ENCODE measurements at regions not wholly inside any gene's neighbourhood (a gene's known extent, or its start where the extent isn't known, plus 50 kb on each side); places are given as distances from the start of the nearest gene placed in this dataset.

DNA sequence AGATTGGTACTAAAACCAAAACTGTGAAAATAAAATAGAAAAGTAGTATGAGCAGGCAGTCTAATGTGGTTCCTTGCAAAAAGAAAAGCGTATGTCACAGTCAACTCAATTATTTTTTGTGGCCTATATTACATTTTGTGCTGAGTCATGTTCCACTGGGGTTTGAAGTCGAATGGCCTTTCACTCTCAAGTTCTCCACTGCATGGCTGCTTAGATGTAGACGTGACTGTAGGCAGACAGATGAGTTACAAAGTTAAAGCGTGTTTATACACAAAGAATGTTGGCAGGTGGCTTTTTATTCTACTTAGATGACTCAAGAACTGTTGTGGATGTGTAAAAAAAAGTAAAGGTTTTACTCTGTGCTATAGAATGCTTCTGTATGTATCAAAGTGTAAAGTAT, 133.9 kb downstream of the SLITRK6 start:
- Histone ChIP-seq H3K9me3 (ENCODE audit: control insufficient read depth, insufficient read depth, low read length) (no peaks in the 10 kb centered on the region), H3K4me3 (ENCODE audit: low read length) (no peak overlapping the region), H3K36me3 (ENCODE audit: control insufficient read depth, insufficient read depth, low read length) (no peaks in the 10 kb centered on the region), H3K4me1 (ENCODE audit: control insufficient read depth, insufficient read depth, low read length) (no peaks in the 10 kb centered on the region), H3K27ac (ENCODE audit: low read length) (no peak overlapping the region), H3K27me3 (ENCODE audit: control insufficient read depth, insufficient read depth, low read length) (no peaks in the 10 kb centered on the region)
- WGBS (ENCODE audit: insufficient coverage, insufficient read length) = no CpG with 5 or more reads among the region's 4 CpGs
- no peak for DNase-seq (ENCODE audit: low read depth, low spot score)

DNA sequence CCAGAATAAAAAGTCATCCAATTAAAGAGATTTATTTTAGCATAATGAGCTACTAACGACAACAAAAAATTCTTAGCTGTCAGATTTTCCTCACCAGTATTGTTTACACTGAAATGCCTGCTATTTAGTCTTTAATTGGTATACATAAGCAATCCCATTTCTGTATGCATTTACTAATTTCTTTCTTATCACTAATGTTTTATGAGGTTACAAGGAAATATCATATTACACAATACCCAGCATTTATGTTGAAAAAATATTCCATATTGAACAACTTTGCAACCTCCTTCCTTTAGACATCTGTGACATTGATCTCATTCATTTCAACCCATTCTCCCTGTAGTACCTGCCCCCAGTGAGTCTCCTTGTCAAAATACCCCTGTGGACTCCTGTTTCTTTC, 135.4 kb downstream of the SLITRK6 start:
- Histone ChIP-seq H3K27ac (ENCODE audit: low read length) (no peak overlapping the region), H3K4me3 (ENCODE audit: low read length) (no peak overlapping the region), H3K9me3 (ENCODE audit: control insufficient read depth, insufficient read depth, low read length) (no peaks in the 10 kb centered on the region), H3K27me3 (ENCODE audit: control insufficient read depth, insufficient read depth, low read length) (no peaks in the 10 kb centered on the region), H3K36me3 (ENCODE audit: control insufficient read depth, insufficient read depth, low read length) (no peaks in the 10 kb centered on the region), H3K4me1 (ENCODE audit: control insufficient read depth, insufficient read depth, low read length) (no peaks in the 10 kb centered on the region)
- WGBS (ENCODE audit: insufficient coverage, insufficient read length) = no CpG with 5 or more reads among the region's 1 CpG
- DNase-seq (ENCODE audit: low read depth, low spot score) = no peak

DNA sequence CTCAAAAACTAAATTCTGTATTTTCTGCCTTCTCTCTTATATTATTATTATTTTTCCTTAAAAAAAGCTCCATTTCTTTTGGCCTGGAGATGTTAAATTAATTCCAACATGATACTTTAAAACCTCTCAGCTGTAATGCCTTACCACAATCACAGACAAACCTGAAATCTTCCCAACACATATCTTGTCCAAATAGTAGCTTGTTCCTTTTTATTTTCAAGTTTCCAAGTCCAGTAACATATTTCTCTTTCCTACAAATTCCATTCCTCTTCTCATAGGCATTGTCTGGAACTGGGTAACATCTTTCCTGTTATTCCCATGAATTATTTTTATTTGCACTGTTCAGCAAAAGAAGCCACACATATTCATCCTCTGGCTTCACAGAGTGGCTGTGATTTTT, 137.0 kb downstream of the SLITRK6 start:
- Histone ChIP-seq H3K27ac (ENCODE audit: low read length) (no peak overlapping the region), H3K27me3 (ENCODE audit: control insufficient read depth, insufficient read depth, low read length) (no peaks in the 10 kb centered on the region), H3K36me3 (ENCODE audit: control insufficient read depth, insufficient read depth, low read length) (no peaks in the 10 kb centered on the region), H3K4me1 (ENCODE audit: control insufficient read depth, insufficient read depth, low read length) (no peaks in the 10 kb centered on the region), H3K4me3 (ENCODE audit: low read length) (no peak overlapping the region), H3K9me3 (ENCODE audit: control insufficient read depth, insufficient read depth, low read length) (no peaks in the 10 kb centered on the region)
- DNase-seq (ENCODE audit: low read depth, low spot score) = no peak

DNA sequence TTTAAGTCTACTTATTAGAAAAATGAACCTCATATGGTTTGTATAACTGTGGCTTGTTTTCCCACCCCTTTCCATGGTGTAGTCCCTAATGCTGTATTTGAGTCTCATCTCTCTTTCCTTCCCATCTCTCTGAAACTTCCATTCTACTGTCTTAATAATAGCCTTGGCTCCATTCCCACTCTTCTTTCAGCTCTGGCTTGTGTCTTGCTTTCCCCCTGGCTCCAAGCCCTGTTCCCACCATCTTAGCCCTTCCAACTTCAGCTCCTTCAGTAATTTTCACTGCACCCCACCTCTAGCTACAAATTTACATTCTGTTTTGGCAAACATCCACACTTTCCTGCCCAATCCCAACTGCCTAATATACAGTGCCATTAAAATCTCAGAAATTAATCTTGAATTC, 137.5 kb downstream of the SLITRK6 start:
- Histone ChIP-seq H3K9me3 (ENCODE audit: control insufficient read depth, insufficient read depth, low read length) (no peaks in the 10 kb centered on the region), H3K4me3 (ENCODE audit: low read length) (no peak overlapping the region), H3K27ac (ENCODE audit: low read length) (no peak overlapping the region), H3K36me3 (ENCODE audit: control insufficient read depth, insufficient read depth, low read length) (no peaks in the 10 kb centered on the region), H3K4me1 (ENCODE audit: control insufficient read depth, insufficient read depth, low read length) (no peaks in the 10 kb centered on the region), H3K27me3 (ENCODE audit: control insufficient read depth, insufficient read depth, low read length) (no peaks in the 10 kb centered on the region)
- DNase-seq (ENCODE audit: low read depth, low spot score) = no peak

DNA sequence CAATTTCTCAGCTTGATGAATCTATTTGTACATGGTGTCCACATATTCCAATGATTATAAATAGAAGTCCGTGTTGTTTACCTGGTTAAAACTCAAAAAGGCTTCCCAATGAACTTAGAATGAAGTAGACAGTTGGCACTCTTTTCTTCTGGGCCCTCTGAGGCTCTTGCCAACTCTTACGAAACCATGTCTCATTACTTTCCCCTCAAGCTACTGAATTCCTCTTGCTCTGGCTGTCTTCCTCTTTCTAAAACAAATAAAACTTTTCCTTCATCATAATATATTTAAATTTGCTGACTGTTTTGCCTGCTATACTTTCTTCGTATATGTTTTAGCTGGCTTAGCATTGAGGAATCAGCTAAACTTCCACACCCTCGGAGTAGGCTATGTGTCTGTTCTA, 139.7 kb downstream of the SLITRK6 start:
- H3K27ac ChIP-seq (ENCODE audit: low read length) = no peak overlapping the region
- H3K9me3 ChIP-seq (ENCODE audit: control insufficient read depth, insufficient read depth, low read length) = no peaks in the 10 kb centered on the region
- no peaks in the 10 kb centered on the region for H3K36me3 ChIP-seq (ENCODE audit: control insufficient read depth, insufficient read depth, low read length)
- H3K4me3 ChIP-seq (ENCODE audit: low read length) = no peak overlapping the region
- no CpG with 5 or more reads among the region's 4 CpGs for WGBS (ENCODE audit: insufficient coverage, insufficient read length)
- no peak for DNase-seq (ENCODE audit: low read depth, low spot score)
- H3K4me1 ChIP-seq (ENCODE audit: control insufficient read depth, insufficient read depth, low read length) = no peaks in the 10 kb centered on the region
- H3K27me3 ChIP-seq (ENCODE audit: control insufficient read depth, insufficient read depth, low read length) = no peaks in the 10 kb centered on the region

DNA sequence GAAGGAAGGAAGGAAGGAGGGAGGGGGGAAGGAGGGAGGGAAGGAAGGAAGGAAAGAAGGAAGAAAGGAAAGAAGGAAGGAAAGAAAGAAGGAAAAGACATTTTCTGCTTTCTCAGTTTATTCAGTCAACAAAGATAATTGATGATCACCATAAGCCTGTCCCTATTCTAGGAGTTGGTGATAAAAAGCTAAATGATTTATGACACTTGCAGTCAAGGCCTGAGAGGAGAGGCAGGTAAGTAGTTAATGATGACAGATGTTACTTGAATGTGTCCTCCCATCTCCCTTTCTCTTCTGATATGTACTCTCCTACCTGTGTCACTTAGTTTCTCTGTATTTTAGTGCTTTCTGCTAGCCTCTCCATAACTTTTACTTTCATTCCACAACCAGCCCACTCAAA, 141.3 kb downstream of the SLITRK6 start:
- Histone ChIP-seq H3K4me3 (ENCODE audit: low read length) (no peak overlapping the region), H3K4me1 (ENCODE audit: control insufficient read depth, insufficient read depth, low read length) (no peaks in the 10 kb centered on the region), H3K27me3 (ENCODE audit: control insufficient read depth, insufficient read depth, low read length) (no peaks in the 10 kb centered on the region), H3K36me3 (ENCODE audit: control insufficient read depth, insufficient read depth, low read length) (no peaks in the 10 kb centered on the region), H3K27ac (ENCODE audit: low read length) (no peak overlapping the region), H3K9me3 (ENCODE audit: control insufficient read depth, insufficient read depth, low read length) (no peaks in the 10 kb centered on the region)
- DNase-seq (ENCODE audit: low read depth, low spot score) = no peak

DNA sequence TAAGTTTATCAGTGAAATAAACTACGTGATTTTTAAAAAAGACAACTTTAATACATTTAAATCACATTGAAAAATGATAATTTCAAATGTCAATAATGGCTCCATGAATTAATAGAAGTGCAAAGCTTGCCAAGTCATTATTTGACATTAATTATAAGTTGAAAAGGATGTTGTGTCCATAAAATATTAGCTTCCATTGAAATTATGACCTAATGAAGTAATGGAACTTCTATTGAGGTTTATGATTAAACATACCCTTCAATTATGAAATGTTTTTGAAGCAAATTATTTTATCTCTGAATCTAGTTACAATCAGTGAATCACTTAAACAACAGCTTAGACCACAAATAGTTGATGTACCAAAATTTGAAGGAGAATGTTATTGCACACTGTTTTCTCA, 144.2 kb downstream of the SLITRK6 start:
- no peak overlapping the region for H3K4me3 ChIP-seq (ENCODE audit: low read length)
- H3K4me1 ChIP-seq (ENCODE audit: control insufficient read depth, insufficient read depth, low read length) = no peaks in the 10 kb centered on the region
- WGBS (ENCODE audit: insufficient coverage, insufficient read length) = no CpG with 5 or more reads among the region's 1 CpG
- no peak for DNase-seq (ENCODE audit: low read depth, low spot score)
- no peaks in the 10 kb centered on the region for H3K27me3 ChIP-seq (ENCODE audit: control insufficient read depth, insufficient read depth, low read length)
- no peak overlapping the region for H3K27ac ChIP-seq (ENCODE audit: low read length)
- H3K9me3 ChIP-seq (ENCODE audit: control insufficient read depth, insufficient read depth, low read length) = no peaks in the 10 kb centered on the region
- no peaks in the 10 kb centered on the region for H3K36me3 ChIP-seq (ENCODE audit: control insufficient read depth, insufficient read depth, low read length)

DNA sequence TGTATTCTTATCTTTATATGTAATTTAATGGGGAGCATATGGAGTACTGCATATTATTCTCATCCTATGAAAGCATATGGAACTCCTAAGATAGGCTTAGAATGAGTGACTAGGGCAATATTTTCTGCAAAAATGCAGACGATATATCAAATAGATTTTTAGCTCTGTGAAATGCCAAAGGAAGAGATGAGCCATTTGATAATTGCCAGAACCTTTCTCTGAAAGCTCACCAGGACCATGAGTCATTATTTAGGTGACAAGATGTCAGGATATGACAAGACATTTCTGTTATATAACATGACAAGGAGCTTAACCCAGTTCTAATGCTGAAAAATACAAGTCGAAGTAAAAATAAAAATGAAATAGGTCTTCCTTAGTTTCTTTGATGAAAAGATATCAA, 145.0 kb downstream of the SLITRK6 start:
- no peaks in the 10 kb centered on the region for H3K9me3 ChIP-seq (ENCODE audit: control insufficient read depth, insufficient read depth, low read length)
- H3K27ac ChIP-seq (ENCODE audit: low read length) = no peak overlapping the region
- H3K36me3 ChIP-seq (ENCODE audit: control insufficient read depth, insufficient read depth, low read length) = no peaks in the 10 kb centered on the region
- no peaks in the 10 kb centered on the region for H3K4me1 ChIP-seq (ENCODE audit: control insufficient read depth, insufficient read depth, low read length)
- DNase-seq (ENCODE audit: low read depth, low spot score) = no peak
- no peak overlapping the region for H3K4me3 ChIP-seq (ENCODE audit: low read length)
- no CpG with 5 or more reads among the region's 2 CpGs for WGBS (ENCODE audit: insufficient coverage, insufficient read length)
- no peaks in the 10 kb centered on the region for H3K27me3 ChIP-seq (ENCODE audit: control insufficient read depth, insufficient read depth, low read length)

DNA sequence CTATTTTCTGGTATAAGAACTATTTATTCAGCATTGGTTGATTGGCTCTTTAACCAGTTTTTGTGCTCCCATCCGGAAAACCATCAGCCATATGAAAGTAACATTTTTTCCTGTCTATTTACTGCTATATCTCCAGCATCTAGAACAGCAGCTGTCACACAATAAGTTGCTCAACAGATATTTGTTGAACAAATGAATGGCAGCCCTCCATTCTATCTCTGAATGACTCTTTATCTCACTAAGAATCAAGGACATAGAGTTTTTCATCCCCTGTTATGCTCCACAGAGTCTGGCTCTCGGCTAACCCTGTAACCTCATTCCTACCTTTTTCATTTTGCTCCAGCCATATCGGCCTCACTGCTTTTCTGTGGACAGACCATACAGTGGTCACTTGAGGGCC, 145.5 kb downstream of the SLITRK6 start:
- no peak overlapping the region for H3K27ac ChIP-seq (ENCODE audit: low read length)
- H3K9me3 ChIP-seq (ENCODE audit: control insufficient read depth, insufficient read depth, low read length) = no peaks in the 10 kb centered on the region
- H3K4me1 ChIP-seq (ENCODE audit: control insufficient read depth, insufficient read depth, low read length) = no peaks in the 10 kb centered on the region
- no peak overlapping the region for H3K4me3 ChIP-seq (ENCODE audit: low read length)
- H3K27me3 ChIP-seq (ENCODE audit: control insufficient read depth, insufficient read depth, low read length) = no peaks in the 10 kb centered on the region
- DNase-seq (ENCODE audit: low read depth, low spot score) = no peak
- WGBS (ENCODE audit: insufficient coverage, insufficient read length) = no CpG with 5 or more reads among the region's 3 CpGs
- H3K36me3 ChIP-seq (ENCODE audit: control insufficient read depth, insufficient read depth, low read length) = no peaks in the 10 kb centered on the region

DNA sequence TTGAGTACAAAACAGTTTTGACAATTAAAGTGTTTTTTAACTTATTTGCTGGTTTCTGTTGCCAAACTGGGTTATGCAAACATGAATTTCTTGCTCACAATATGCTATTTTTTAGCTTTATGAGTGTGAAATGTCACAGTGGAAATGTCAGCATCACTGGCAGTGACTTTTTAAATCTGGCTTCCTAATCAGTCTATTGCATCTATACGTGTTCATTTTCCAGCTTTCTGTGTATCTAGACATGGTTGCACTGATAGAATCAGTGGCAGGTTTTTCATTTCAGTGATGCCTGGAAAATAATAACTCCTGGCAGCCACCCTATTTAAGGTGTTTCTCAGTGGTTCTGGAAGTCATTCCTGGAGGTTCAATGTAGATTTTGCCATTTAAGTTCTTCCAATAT, 146.7 kb downstream of the SLITRK6 start:
- Histone ChIP-seq H3K4me1 (ENCODE audit: control insufficient read depth, insufficient read depth, low read length) (no peaks in the 10 kb centered on the region), H3K36me3 (ENCODE audit: control insufficient read depth, insufficient read depth, low read length) (no peaks in the 10 kb centered on the region), H3K9me3 (ENCODE audit: control insufficient read depth, insufficient read depth, low read length) (no peaks in the 10 kb centered on the region), H3K27ac (ENCODE audit: low read length) (no peak overlapping the region), H3K27me3 (ENCODE audit: control insufficient read depth, insufficient read depth, low read length) (no peaks in the 10 kb centered on the region), H3K4me3 (ENCODE audit: low read length) (no peak overlapping the region)
- no CpG with 5 or more reads among the region's 1 CpG for WGBS (ENCODE audit: insufficient coverage, insufficient read length)
- no peak for DNase-seq (ENCODE audit: low read depth, low spot score)

DNA sequence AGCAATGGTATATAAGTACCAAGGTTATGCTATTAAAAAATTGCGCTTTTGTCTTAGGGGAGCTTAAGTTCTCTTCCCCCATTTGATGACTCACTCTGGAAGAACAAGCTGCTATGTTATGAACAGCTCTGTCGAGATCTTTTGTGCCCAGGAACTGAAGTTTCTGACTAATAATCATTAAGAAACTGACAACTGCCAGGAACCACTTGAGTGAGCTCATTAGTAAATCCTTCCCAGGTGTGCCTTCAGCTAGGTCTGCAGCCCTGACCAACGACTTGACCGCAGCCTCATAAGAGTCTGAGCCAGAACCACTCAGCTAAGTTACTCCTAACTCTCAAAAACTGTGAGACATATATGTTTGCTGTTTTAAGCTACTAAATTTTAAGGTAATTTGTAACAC, 147.8 kb downstream of the SLITRK6 start:
- Histone ChIP-seq H3K4me3 (ENCODE audit: low read length) (no peak overlapping the region), H3K36me3 (ENCODE audit: control insufficient read depth, insufficient read depth, low read length) (no peaks in the 10 kb centered on the region), H3K27me3 (ENCODE audit: control insufficient read depth, insufficient read depth, low read length) (no peaks in the 10 kb centered on the region), H3K27ac (ENCODE audit: low read length) (no peak overlapping the region), H3K4me1 (ENCODE audit: control insufficient read depth, insufficient read depth, low read length) (no peaks in the 10 kb centered on the region), H3K9me3 (ENCODE audit: control insufficient read depth, insufficient read depth, low read length) (no peaks in the 10 kb centered on the region)
- no CpG with 5 or more reads among the region's 4 CpGs for WGBS (ENCODE audit: insufficient coverage, insufficient read length)
- DNase-seq (ENCODE audit: low read depth, low spot score) = no peak

DNA sequence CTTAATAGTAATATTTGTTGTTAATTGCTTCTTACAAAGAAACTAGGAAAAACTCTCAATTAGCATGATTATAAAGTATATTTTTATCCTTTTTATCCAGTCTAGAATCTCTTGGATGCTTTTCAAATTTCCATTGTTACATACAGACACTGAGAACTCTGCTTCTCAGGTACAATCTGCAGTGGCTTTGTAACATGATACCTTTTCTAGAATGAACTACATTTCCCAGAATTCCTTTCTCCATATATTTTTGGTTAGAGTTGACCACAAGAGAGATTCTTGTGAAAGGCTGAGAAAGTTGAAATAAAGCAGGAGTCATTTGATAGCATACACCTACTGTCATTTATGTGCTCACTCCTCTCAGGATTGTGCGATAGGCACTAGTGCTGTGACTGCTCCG, 148.6 kb downstream of the SLITRK6 start:
- WGBS (ENCODE audit: insufficient coverage, insufficient read length) = no CpG with 5 or more reads among the region's 2 CpGs

More for the DNA sequence above, 148.6 kb downstream of the SLITRK6 start:
- no peak overlapping the region for H3K4me3 ChIP-seq (ENCODE audit: low read length)
- H3K9me3 ChIP-seq (ENCODE audit: control insufficient read depth, insufficient read depth, low read length) = no peaks in the 10 kb centered on the region
- no peaks in the 10 kb centered on the region for H3K36me3 ChIP-seq (ENCODE audit: control insufficient read depth, insufficient read depth, low read length)
- no peak overlapping the region for H3K27ac ChIP-seq (ENCODE audit: low read length)
- no peaks in the 10 kb centered on the region for H3K4me1 ChIP-seq (ENCODE audit: control insufficient read depth, insufficient read depth, low read length)
- DNase-seq (ENCODE audit: low read depth, low spot score) = no peak
- H3K27me3 ChIP-seq (ENCODE audit: control insufficient read depth, insufficient read depth, low read length) = no peaks in the 10 kb centered on the region

Measured in iPS DF 6.9 (cell line).